T-helper 1 cell (primary cell): ENCODE measurements at regions not wholly inside any gene's neighbourhood (a gene's known extent, or its start where the extent isn't known, plus 50 kb on each side); places are given as distances from the start of the nearest gene placed in this dataset.

Source experiments
- DNase-seq, 5 donors: peaks; one replicate each; pipeline ENCODE4 v3.0.0-alpha.2; 2012 to 2020

DNA sequence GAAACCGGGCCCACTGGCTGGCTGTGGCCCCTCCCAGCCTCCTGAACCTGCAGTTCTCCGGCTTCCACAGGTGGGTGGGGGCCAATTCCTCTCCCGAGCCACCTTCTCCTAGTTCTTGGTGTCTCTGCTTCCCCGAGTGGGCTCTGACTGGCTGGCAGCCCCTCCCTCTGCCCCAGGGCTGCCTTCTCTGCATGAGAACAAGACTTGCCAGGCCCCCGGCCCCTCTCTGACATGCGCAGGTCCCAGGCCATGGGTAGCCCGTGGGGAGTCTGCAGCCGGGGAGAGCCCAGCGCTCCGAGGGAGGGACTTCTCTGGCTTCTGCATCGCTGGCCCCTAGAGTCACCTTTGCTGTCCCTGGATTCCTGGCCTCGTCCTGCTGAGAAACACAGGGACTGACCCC is 421.7 kb downstream of the IRX2 start:
- DNase-seq, result no peak

GRCh38 chr5:2326601-2327000 is 424.9 kb downstream of the IRX2 start:
- no peak for DNase-seq

DNA sequence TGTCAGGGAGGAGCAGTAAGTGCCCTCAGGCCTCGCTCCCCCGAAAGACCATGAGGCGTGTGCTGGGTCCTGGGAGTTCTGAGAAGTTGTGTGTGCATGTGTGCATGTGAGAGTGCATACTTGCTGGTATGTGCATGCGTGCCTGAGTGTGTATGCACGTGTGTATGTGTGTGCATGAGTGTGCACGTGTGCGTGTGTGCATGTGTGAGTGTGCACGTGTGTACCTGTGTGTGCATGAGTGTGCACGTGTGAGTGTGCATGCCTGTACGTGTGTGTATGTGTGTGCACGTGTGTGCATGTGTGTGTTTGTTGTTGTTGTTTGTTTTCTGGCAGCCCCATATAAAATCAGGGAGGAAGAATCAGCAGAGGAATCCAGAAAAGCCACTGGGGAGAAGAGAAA is 426.7 kb downstream of the IRX2 start:
- DNase-seq, result no peak

DNA sequence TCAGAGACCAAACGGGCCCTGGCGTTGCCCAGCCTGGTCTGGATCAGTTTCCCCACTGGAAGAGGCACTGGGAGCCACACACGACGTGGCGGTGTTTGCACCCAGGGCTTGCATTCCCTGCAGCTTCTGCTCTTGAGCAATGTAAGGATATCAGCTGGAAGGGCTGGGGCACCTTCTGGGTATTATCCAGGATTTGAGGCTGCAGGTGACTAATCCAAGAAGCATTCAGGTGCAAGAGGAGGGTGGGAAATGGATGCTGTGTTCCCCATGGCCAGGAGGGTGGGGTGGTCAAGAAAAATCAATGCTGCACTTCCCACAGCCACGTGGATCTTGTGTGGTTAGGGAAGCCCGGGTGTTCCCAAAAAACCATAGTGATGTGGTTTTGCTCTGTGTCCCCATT is 430.9 kb downstream of the IRX2 start:
- no peak for DNase-seq

DNA sequence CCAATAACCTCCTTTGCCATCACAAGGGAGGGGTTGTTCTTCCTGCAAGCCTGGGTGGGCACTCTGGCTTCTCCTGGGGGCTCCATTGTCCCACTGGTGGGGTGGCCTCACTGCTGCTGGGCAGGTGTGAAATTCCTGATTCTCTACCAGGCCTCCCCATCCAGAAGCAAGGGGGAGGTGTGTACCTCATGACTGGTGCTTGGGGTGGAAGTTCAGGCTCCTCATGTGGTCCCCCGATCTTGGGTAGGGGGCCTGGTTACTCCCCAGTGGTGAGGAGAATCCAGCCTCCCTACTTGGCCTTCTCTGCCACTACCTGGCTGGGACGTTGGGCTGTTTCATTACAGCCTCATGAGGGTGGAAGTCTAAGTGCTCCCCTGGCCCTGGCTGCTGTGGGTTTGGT is 433.9 kb downstream of the IRX2 start:
- DNase-seq, result no peak

GRCh38 chr5:2311851-2312250 is 429.1 kb upstream of the IRX4 start:
- DNase-seq, result no peak

GRCh38 chr5:2310946-2311345 is 428.2 kb upstream of the IRX4 start:
- no peak for DNase-seq

- DNase-seq, result no peak
Measured at GRCh38 chr5:2307631-2308030, 424.9 kb upstream of the IRX4 start.

GRCh38 chr5:2306711-2307110 is 424.0 kb upstream of the IRX4 start:
- DNase-seq, result no peak

DNA sequence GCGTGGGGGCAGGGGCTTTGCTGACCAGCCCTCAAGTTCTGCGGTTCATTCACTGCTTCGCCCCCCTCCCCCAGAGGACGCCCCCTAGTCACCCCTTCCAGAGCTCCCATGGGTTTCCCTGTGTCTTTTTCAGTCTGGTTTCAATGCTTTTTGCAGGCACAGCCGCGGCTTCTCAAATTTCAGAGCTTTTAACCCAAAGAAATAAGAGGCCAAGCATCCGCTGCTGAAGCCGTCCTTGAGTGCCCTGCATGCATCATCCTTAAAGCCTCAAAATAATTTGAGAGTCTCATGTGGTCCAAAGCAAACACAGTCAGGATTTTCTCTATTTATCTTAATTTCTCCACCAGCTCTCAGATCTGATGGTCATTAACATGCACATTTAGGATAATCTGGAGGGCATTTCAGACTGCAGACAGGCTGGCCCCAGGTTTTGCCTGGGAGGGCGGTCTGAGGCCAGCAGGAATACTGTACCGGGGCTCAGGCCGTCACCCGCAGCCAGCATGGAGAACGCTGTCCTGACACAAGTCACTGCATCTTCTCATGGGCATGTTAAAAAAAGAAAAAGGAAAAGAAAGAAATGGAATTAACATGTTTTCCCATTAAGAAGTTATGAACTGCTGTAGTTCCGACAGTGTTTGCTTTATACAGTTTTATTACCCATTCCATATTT is 420.8 kb upstream of the IRX4 start:
- no peak for DNase-seq

GRCh38 chr5:2302169-2302568 is 419.4 kb upstream of the IRX4 start:
- DNase-seq, result no peak

DNA sequence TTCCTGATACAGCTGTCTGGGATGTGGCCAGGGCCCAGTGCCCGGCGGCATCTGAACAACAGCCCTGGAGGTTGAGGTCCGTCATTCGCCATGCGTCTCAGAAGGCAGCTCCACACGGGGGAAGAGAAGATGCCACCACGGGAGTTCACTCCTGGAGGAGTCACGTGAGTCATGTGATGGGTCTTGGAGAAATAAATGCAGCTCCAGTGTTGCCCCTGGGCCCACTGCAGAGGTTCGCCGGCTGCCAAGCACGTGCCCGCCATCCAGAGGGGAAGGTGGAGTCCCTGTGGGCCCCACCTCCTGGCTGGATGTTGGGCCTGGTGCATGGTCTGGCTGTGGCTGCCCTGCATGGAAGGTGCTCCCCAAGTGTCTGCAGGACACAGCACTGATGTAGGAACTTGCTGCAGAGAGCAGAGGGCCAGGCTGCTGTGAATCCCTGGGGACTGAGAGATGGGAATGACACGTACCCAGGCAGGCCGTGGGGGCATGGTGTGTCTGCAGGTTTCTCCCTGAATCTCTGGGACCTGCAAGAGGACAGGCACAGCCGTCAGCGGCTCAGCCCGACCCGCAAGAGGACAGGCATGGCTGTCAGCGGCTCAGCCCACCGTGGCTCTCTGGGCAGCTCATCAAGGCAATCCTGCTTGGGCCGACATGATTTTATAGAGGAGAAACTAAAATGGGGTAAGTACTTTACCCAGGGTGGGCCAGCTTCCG is 418.3 kb upstream of the IRX4 start:
- DNase-seq, result no peak

DNA sequence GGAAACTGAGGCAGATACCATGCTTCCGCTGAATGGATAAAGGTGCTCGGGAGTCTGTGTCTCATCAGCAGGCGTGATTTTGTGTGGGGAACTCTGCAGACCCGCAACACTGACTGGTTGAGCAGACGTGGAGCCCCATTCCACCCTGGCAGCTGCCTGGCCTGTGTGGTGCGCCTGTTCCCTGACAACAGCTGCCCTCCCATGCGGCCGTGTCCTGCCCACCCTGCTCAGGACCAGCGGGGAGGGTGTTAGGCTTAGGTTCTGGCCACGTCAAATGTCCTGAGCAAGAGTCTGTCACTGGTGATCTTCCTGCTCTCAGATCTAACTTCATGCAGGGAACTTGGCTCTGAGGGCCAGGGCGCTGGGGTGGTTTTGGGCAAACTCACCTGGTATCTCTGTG is 417.7 kb upstream of the IRX4 start:
- DNase-seq, result no peak

GRCh38 chr5:2299388-2300220 is 416.9 kb upstream of the IRX4 start:
- no peak for DNase-seq

GRCh38 chr5:2298781-2299180 is 416.1 kb upstream of the IRX4 start:
- DNase-seq, result no peak

DNA sequence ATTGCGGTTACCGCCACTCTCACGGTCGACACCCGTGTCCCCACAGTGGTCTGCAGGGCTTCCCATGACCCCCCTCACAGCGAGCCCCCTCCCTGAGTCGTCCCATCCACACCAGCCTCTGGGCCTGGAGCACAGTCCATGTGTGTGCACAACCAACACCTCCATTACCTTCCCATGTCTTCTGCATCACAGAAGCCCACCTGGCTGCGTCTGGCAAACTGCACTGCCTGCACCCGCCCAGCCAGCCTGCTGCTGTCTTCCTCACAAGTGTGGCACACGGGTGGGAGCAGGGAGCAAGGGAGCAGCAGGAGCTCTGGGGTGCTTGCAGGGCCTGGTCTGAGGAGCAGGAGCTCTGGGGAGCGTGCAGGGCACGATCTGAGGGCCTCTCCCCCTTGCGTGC is 415.3 kb upstream of the IRX4 start:
- no peak for DNase-seq

GRCh38 chr5:2295476-2295875 is 412.8 kb upstream of the IRX4 start:
- no peak for DNase-seq

DNA sequence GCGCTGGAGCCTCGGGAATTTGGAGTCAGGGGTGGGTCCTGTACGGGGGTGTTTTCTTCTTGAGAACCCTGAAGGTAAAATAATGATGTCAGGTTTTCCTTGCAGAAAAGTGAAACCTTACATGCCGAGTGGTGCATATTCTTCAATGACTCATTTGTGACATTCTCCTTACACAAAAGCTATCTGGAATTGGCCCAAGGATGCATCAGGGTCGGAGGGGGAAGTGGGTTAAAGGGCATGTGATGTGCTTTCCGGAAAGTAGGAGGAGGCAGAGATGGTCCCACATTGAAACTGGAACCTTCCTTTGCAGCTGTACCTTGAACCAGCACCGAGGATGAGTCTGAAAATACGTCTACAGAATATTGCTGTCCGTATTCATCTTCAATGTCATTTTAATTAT is 411.2 kb upstream of the IRX4 start:
- no peak for DNase-seq

- DNase-seq, result no peak
Measured at GRCh38 chr5:2291146-2291840, 408.6 kb upstream of the IRX4 start.

GRCh38 chr5:2289380-2289779 is 406.7 kb upstream of the IRX4 start:
- no peak for DNase-seq

DNA sequence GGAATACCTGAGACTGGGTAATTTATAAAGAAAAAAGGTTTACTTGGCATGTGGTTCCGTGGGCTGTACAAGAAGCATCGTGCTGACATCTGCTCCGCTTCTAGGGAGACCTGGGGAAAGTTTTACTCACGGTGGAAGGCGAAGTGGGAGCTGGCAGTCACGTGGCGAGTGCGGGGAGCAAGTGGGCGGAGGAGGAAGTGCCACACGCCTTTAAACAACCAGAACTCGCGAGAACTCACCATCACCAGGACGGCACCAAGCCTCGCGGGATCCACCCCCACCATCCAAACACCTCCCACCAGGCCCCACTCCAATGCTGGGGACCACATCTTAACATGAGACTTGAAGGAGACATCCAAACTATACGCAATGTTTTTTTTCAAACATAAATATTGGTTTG is 406.2 kb upstream of the IRX4 start:
- DNase-seq, result no peak

DNA sequence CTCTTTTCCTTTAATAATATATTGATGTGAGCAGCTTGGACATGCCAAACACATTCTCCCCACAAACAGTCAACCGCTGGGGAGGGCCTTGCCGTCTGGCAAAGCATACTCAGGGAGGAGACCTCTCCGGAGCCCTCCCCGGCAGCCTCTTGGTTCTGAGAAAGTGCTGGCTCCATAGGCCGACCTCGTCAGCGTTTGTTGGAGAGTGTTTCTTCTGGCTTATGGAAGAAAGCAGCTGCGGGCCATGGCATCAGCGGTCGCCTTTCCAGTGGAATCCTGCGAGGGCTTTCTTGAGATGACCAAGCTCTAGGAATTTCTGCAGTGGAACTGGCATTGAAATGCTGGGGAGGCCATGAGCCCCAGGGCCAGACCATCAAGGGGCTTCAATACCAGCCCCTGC is 405.7 kb upstream of the IRX4 start:
- no peak for DNase-seq

DNA sequence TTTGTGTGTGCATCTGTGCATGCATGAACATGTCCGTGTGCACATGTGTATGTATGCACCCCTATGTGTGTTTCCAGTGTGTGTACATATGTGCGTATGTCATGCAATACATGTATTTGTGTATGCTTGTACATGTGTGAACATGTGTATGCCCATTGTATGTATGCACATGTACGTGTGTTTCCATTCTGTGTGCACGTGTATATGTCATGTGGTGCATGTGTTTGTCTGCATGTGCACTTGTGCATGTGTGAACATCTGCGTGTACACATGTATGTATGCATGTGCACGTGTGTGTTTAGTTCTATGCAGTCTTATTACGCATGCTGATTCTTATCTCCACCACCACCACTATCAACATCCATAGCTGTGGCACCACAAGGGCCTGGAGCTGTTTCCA is 403.5 kb upstream of the IRX4 start:
- no peak for DNase-seq
